ENCODE measurements at regions not wholly inside any gene's neighbourhood (a gene's known extent, or its start where the extent isn't known, plus 50 kb on each side); places are given as distances from the start of the nearest gene placed in this dataset.
A peak's percentile ranks its signal among the peaks of the same experiment; 100 is the strongest.

GRCh38 chr6:95905132-95905531 lies 110.6 kb upstream of the FUT9 start:
- H3F3A ChIP-seq (ENCODE audit: insufficient read depth): no peaks in the 10 kb centered on the region
- no peak overlapping the region for H3K27ac ChIP-seq (ENCODE audit: low read depth, low read length)
- no peaks in the 10 kb centered on the region for H3K79me2 ChIP-seq (ENCODE audit: insufficient read depth, low read length)
- H3K9me3 ChIP-seq (ENCODE audit: insufficient read depth, low read length): no peaks in the 10 kb centered on the region
- H3K9ac ChIP-seq (ENCODE audit: low read length): no peak overlapping the region
- no peaks in the 10 kb centered on the region for H3K27me3 ChIP-seq (ENCODE audit: low read length)
- H3K4me2 ChIP-seq (ENCODE audit: low read depth, low read length, poor library complexity, severe bottlenecking): no peak overlapping the region
- no peak overlapping the region for H2AFZ ChIP-seq (ENCODE audit: low read depth, low read length, severe bottlenecking)
- H3K36me3 ChIP-seq (ENCODE audit: low read length): no peaks in the 10 kb centered on the region
- TF ChIP-seq EZH2phosphoT487 (conservative IDR thresholded peaks at IDR 0.05; ENCODE audit: low read length): no peak
- TF ChIP-seq CTCF (IDR thresholded peaks at IDR 0.05; ENCODE audit: insufficient read depth, low read length, poor library complexity, severe bottlenecking): no peak
- no peaks in the 10 kb centered on the region for H3K9me2 ChIP-seq (replicated peaks; ENCODE audit: insufficient read depth, low read length)
- no peaks in the 10 kb centered on the region for H4K20me1 ChIP-seq (ENCODE audit: low read depth, low read length)
- no peak overlapping the region for H3K4me3 ChIP-seq (ENCODE audit: insufficient read depth, low read length, poor library complexity, severe bottlenecking)

GRCh38 chr6:95917034-95917433 lies 98.7 kb upstream of the FUT9 start:
- no peak overlapping the region for H3K27ac ChIP-seq (ENCODE audit: low read depth, low read length)
- H3K9me2 ChIP-seq (replicated peaks; ENCODE audit: insufficient read depth, low read length): no peaks in the 10 kb centered on the region
- H3K79me2 ChIP-seq (ENCODE audit: insufficient read depth, low read length): no peaks in the 10 kb centered on the region
- no peak for TF ChIP-seq CTCF (IDR thresholded peaks at IDR 0.05; ENCODE audit: insufficient read depth, low read length, poor library complexity, severe bottlenecking)
- no peak for TF ChIP-seq EZH2phosphoT487 (conservative IDR thresholded peaks at IDR 0.05; ENCODE audit: low read length)
- no peak overlapping the region for H3K4me3 ChIP-seq (ENCODE audit: insufficient read depth, low read length, poor library complexity, severe bottlenecking)
- no peak overlapping the region for H3K4me2 ChIP-seq (ENCODE audit: low read depth, low read length, poor library complexity, severe bottlenecking)
- no peaks in the 10 kb centered on the region for H3F3A ChIP-seq (ENCODE audit: insufficient read depth)
- H3K9ac ChIP-seq (ENCODE audit: low read length): no peak overlapping the region
- no peaks in the 10 kb centered on the region for H4K20me1 ChIP-seq (ENCODE audit: low read depth, low read length)
- no peaks in the 10 kb centered on the region for H3K27me3 ChIP-seq (ENCODE audit: low read length)
- H3K9me3 ChIP-seq (ENCODE audit: insufficient read depth, low read length): no peaks in the 10 kb centered on the region
- no peak overlapping the region for H2AFZ ChIP-seq (ENCODE audit: low read depth, low read length, severe bottlenecking)
- H3K36me3 ChIP-seq (ENCODE audit: low read length): no peaks in the 10 kb centered on the region

- no peaks in the 10 kb centered on the region for H3K36me3 ChIP-seq (ENCODE audit: low read length)
- H3K9ac ChIP-seq (ENCODE audit: low read length): no peak overlapping the region
- H3K27ac ChIP-seq (ENCODE audit: low read depth, low read length): no peak overlapping the region
- TF ChIP-seq CTCF (IDR thresholded peaks at IDR 0.05; ENCODE audit: insufficient read depth, low read length, poor library complexity, severe bottlenecking): peak; percentile 32
- no peak for TF ChIP-seq EZH2phosphoT487 (conservative IDR thresholded peaks at IDR 0.05; ENCODE audit: low read length)
- no peaks in the 10 kb centered on the region for H3K9me2 ChIP-seq (replicated peaks; ENCODE audit: insufficient read depth, low read length)
- no peak overlapping the region for H2AFZ ChIP-seq (ENCODE audit: low read depth, low read length, severe bottlenecking)
- H3F3A ChIP-seq (ENCODE audit: insufficient read depth): no peaks in the 10 kb centered on the region
- no peaks in the 10 kb centered on the region for H3K9me3 ChIP-seq (ENCODE audit: insufficient read depth, low read length)
- H3K4me2 ChIP-seq (ENCODE audit: low read depth, low read length, poor library complexity, severe bottlenecking): no peak overlapping the region
- no peak overlapping the region for H3K4me3 ChIP-seq (ENCODE audit: insufficient read depth, low read length, poor library complexity, severe bottlenecking)
- no peaks in the 10 kb centered on the region for H4K20me1 ChIP-seq (ENCODE audit: low read depth, low read length)
- H3K79me2 ChIP-seq (ENCODE audit: insufficient read depth, low read length): no peaks in the 10 kb centered on the region
- H3K27me3 ChIP-seq (ENCODE audit: low read length): no peaks in the 10 kb centered on the region
Measured at GRCh38 chr6:95923518-95923917, 92.3 kb upstream of the FUT9 start.

All from SU-DHL-6 (cell line).